T-helper 2 cell (primary cell): ENCODE measurements at regions not wholly inside any gene's neighbourhood (a gene's known extent, or its start where the extent isn't known, plus 50 kb on each side); places are given as distances from the start of the nearest gene placed in this dataset.
"Not testable (repeated sequence)": the region's sequence is repeated elsewhere in the genome, so short reads cannot be mapped to it uniquely, and the experiment has no call there.

Experiments
- DNase-seq, 5 experiments: peaks; one replicate each; pipeline versions ENCODE4 v3.0.0 to v3.0.0-alpha.2; 2012 to 2022

DNA sequence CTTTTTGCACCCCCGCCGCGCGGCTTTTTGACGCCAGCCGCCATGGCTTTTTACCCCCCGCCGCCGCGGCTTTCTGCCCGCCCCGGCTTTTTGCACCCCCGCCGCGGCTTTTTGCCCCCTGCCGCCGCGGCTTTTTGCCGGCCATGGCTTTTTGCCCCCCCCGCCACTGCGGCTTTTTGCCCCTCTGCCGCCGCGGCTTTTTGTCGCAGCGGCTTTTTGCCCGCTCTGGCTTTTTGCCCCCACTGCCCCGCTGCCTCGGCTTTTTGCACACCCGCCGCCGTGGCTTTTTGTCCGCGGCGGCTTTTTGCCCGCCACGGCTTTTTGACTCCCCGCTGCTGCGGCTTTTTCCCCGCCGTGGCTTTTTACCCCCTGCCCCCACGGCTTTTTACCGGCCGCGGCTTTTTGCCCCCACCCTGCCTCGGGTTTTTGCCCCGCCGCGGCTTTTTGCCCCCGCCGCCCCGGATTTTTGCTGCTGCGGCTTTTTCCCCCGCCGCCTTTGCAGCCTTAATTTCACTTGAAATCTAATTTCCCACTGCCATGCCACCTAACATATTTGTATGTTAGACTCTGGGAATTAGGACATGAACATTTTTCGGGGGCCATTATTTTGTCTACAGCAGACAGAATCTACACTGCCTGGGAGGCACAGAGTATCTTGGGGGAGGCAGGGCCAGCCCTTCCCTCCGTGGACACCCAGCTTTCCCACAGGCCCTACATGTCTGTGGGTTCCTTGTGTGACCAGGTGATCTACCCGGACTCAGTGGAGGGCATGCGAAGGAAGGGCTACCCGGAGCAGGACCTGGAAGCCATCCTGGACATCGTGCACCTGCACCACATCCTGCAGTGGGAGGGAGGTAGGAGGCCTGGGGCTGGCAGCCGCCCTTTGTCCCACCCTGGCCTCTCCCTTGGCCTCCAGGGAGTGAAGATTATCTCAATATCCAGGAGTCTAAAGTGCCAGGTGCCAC lies 3031.0 kb upstream of the TEKT4 start:
- no peak for DNase-seq

DNA sequence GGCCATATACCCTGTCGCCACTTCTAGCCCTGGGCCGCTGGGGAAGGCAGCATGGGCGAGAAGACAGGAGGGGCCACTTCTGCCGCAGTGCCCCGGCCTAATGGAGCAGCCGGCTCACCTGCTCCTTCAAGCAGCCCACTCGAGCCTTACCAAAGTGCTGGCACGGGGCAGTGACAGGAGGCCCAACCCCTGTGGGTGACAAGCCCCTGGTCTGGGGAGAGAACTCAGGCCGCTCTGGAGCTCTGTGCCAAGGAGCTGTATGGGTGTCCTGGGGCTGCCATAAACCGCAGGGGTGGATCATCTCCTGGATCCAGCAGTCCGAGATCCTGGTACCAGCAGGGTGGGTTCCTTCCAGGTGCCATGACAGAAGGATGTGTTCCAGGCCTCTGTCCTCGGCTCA lies 3029.0 kb upstream of the TEKT4 start:
- not testable (repeated sequence) for DNase-seq

DNA sequence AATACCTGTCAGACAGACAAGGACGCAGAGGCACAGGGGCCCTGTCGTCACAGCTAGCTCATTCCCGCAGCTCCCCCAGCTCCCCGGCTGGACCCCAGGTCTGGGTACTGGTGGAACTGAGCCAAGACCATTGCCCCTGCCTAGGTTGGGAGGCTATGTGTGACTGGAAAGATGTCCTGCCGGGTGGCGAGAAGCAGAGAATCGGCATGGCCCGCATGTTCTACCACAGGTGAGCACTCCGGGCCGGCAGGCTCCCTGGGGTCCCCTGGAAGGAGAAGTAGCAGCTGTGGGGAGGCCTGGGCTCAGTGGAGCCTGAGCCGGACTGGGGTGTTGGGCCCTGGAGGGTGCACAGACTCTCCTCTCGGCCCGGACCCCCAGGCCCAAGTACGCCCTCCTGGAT lies 3028.3 kb upstream of the TEKT4 start:
- not testable (repeated sequence) for DNase-seq

DNA sequence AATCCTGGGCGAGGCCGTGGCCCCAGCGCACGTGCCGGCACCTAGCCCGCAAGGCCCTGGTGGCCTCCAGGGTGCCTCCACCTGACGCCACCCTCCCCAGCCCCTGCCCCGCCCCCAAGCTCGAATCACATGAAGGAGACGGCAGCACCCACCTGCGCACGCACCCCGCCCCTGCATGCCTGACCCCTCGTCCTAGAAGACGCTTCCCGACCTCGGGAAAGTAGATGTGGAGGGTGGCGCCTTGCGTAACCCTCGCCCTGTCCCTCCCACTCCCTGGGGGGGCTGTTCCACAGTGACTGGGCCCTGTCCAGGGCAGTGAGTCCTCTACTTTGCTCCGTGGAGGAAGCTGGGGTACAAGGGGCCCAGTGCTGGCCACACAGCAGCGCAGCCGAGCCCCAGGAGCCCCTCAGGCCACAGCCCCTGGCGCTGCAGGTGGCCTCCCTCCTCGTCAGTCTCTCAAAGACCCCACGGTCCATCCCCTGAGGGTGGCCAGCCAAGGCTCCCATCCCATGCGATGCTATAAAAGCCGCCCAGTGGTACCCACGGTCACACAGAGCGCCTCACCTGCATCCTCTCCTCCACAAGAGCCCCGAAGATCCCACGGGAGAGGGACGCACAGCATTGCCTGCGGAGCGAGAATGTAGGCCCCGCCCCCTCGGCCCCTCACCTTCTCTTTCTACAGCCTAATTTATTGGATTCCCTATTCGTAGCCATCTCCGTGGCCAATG lies 3027.3 kb upstream of the TEKT4 start:
- not testable (repeated sequence) for DNase-seq

DNA sequence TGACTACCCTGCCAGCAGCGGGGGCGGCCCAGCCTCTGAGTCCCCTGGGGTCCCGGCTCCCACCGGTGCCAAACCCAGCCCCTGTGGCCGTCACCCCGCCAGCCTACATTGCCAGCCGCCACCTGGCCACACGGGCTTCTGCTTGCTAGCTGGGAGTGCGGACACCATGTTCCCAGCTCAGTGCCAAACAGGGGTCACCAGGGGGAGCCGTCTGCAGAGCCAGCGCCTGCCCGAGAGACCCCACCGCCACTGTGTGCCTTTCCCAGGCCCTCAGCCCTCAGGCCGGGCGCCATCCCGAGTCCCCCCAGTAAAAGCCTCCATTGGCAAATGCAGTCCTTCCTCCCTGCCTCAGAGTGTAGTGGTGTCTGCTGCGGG lies 3026.8 kb upstream of the TEKT4 start:
- not testable (repeated sequence) for DNase-seq

DNA sequence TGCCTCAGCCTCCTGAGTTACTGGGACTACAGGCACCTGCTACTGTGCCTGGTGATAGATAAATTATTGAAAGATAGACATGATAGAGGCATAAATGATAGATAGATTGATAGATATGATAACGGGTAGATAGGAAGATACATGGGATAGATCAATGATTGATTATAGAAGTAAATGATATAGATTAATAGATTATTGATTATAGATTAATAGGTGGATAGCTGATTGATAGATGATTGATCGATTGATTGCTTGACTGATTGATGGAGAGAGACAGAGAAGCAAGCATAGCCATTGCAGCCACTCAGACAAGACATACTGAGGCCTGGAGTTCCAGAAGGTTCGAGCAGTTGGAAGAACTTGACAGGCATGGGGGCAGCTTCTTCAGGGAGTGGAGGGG lies 3024.8 kb upstream of the TEKT4 start:
- not testable (repeated sequence) for DNase-seq

DNA sequence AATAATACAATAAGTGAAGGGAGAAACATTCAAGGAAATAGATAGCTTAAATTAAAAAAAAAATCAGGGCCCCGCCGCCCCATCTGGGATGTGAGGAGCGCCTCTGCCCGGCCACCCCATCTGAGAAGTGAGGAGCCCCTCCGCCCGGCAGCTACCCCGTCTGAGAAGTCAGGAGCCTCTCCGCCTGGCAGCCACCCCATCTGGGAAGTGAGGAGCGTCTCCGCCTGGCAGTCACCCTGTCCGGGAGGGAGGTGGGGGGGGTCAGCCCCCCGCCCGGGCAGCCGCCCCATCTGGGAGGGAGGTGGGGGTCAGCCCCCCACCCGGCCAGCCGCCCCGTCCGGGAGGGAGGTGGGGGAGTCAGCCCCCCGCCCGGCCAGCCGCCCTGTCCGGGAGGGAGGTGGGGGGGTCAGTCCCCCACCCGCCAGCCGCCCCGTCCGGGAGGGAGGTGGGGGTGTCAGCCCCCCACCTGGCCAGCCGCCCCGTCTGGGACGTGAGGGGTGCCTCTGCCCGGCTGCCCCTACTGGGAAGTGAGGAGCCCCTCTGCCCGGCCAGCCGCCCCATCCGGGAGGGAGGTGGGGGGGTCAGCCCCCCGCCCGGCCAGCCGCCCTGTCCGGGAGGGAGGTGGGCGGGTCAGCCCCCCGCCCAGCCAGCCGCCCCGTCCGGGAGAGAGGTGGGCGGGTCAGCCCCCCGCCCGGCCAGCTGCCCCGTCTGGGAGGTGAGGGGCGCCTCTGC lies 3019.4 kb upstream of the TEKT4 start:
- DNase-seq: not testable (repeated sequence)

DNA sequence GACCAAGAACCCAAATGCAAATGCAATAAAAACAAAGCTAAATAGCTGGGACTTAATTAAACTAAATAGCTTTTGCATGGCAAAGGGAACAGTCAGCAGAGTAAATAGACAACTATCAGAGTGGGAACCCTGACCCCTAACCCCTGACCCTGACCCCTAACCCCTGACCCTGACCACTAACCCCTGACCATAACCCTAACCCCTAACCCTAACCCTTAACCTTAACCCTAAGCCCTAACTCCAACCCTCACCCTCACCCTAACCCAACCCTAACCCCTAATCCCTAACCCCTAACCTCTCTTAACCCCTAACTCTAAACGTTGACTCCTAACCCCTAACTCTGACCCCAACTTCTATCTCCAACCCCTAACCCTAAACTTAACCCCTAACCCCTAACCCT lies 3014.3 kb upstream of the TEKT4 start:
- DNase-seq: not testable (repeated sequence)

DNA sequence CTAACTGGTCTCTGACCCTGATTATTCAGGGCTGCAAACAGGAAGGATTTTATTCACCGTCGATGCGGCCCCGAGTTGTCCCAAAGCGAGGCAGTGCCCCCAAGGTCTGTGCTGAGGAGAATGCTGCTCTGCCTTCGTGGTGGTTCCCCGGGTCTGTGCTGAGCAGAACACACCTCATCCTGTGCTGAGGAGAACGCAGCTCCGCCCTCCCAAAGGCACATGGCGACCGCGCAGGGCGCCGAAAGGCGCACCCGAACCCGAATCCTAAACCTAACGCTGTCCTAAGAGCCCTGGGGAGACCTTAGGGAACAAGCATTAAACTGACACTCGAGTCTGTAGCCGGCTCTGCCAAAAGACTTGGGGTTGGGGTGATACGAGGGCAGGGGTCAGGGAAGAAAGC lies 3013.5 kb upstream of the TEKT4 start:
- DNase-seq: not testable (repeated sequence)

DNA sequence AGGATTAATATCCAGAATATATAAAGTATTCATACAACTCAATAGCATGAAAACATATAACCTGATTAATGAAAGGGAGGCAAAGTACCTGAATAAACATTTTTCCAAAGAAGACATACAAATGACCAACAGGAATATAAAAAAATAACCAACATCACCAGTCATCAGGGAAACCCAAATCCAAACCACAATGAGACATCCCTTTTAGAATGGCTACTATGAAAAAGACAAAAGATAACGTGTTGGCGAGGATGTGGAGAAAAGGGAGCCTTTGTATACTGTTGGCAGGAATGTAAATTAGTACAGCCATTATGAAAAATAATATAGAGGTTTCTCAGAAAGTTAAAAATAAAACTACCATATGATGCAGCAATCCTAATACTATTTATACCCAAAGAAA lies 2999.5 kb upstream of the TEKT4 start:
- not testable (repeated sequence) for DNase-seq

DNA sequence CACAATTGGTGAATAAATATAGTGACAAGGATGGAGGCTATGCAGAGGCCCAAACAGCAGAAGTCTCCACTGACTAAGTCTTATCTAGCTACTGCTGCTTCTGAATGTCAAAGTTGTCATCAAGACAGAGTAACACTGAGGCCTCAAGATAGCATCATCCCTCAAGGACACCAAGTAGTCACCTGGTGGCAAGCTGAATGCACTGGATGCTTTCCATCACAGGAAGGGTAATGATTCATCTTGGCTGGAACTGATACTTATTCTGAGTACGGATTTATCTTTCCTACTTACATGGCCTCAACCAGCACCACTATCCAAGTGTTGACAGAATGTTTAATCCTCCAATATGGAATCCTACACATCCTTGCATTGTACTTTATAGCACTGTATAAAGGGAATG lies 2997.8 kb upstream of the TEKT4 start:
- DNase-seq: not testable (repeated sequence)

DNA sequence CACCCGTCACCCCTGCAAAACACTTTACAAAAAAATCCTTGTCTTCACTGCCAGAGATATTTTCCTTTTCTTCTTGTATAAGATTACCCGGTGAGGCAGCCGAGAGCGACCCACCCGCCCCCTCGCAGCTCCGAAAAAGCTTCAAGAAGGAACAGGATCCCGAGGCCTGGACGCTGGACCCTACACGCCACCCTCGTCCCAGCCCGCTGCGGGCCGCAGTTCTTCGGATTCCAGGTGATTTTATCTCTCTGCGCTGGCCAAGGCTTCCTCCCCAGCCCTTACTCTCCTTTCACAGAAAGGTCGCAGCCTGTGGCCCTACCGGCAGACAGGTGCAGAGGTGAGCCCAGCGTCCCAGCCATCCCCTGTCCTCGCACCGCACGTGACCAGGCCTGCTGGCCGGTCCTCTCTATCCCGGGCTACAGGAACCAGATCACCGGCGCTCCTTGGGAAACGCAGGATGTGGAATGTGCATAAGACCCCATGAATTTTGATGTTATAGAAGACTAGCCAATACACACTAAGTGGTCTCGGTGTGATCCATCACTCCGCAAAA lies 2993.5 kb upstream of the TEKT4 start:
- not testable (repeated sequence) for DNase-seq

DNA sequence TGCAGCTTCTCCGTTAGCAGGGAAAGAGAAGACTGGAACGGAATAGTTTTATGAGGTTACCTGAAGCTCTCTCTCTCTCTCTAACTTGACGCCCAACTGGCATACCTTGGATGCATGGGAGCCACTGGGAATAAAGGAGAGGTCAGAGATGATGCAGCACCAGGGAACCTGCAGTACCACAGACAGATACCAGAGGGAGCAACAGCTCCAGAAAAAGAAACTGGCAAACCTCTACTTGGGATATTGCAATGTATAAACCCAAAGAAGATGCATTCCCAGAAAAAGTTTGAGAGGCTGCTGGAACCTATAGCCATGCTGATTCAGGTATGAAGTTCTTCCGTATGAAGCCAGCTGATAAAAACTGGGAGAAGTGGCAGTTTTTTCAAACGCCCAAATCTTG lies 2976.1 kb upstream of the TEKT4 start:
- not testable (repeated sequence) for DNase-seq

DNA sequence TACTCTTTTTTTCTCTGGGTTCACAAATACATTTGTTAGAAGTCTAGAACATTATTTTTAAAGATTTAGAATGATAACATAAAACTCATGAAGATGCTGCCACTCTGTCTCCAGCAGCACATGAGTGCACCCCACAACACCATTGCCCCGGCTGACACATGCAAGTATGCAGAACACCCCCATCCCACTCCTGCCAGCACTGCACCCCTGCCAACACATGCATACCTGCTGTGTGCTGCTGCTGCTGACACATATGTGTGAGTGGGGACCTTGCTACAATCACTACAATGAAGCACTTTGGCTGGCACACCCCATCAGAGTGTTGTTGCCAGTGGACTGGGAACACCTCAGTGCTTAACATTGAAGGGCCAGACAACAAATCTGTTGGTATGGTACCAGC lies 2953.6 kb upstream of the TEKT4 start:
- not testable (repeated sequence) for DNase-seq
